NCI-H446 (cell line): ENCODE measurements at regions not wholly inside any gene's neighbourhood (a gene's known extent, or its start where the extent isn't known, plus 50 kb on each side); places are given as distances from the start of the nearest gene placed in this dataset.

Experiments
- DNase-seq, 2 experiments: peaks; one replicate each; lab custom pipeline; 2025; lab: John Stamatoyannopoulos, UW

DNA sequence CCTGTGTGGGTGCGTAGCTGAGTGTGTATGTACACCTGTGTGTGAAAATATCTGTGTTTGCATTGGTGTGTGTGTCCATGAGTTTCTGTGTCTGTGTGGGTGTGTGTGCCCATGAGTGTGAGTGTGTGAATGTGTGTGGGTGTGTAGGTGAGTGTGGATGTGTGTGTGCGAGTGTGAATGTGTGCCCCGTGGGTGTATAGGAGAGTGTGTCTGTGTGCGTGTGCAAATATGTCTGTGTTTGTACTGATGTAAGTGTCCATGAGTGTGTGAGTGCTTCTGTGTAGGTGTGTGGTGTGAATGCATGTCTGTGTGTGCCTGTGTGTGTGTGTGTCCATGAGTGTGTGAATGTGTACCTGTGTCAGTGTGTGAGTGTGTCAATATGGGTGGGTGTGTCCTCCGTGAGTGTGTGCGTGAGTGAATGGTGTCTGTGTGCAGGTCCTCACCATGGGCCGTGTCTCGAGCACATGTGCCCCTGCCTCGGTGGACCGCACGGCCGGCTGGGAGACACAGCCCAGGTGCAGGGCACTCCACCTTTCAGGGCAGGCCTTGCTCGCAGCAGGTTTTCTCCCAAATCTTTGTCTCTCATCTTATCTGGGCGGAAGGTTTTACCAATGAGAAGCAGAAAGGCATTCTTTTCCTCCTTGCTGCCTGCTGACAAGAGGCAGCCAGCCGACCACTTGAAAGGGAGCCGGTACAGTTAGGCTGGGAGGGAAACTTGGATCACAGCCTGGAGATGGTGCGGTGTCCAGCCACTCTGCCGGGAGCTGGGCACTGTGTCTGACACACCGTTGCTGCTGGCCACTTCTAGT is 107.1 kb upstream of the FAM20C start:
- no peak for DNase-seq

DNA sequence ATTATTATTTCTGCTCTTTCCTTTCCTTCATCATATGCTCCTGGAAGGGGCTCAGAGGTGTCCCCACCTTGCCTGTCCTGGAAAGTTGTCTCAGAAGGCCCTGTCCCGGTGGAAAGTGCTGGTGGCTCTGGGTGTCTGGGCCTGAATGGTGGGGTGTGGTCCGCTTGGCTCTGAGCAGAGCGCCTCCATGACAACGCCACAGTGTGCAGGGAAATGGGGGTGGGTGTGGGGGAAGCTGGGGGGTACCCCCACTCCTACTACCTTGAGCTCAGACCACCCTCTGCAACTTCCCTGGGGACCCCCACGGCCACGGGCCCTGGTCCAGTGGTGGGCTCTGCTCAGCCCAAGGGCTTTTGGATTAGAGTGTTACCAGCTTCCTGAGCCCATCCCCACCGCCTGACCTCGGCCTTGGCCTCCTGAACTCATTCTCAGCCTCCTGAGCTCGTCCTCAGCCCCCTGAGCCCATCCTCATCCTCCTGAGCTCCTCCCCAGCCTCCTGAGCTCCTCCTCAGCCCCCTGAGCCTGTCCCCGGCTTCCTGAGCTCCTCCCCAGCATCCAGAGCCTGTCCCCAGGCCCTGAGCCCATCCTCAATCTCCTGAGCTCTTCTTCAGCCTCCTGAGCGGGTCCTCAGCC is 106.4 kb upstream of the FAM20C start:
- no peak for DNase-seq

DNA sequence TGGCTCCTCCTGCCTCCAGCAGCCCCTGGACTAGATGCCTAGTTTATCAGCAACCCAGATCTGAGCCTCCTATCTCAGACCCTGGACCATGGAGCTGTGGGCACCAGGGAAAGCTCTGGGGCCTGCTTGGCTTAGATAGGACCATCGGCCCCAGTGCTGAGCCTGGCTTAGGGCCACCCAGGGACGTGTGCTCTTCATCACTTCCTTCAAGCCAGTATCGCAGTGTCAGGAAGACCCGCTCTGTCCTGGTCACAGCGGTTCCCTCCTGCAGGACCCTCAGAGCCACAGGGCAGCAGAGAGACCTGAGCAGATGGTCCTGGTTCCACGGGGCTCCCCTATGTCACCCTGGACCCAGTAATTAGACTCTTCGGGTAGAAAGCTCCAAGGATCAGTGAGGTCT is 105.7 kb upstream of the FAM20C start:
- DNase-seq, result no peak

DNA sequence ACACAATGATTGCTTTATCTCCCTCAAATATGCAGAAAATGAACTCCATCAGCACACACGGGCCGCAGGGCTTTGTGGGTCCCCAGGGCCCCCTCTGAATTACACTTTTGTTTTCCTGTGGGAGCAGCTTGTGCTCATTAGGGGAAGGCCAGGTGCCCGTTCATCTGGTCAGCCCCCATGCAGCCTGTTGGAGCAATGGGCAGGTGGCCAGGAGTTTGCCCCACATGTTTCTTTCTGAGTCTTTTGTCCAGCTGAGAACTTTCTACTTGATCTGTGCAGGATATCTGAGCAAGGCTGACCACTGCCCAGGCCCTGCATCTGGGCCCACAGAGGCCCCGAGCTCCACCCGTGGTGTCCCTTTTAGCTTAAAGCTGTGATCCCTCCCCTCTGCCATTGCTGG is 105.3 kb upstream of the FAM20C start:
- peak in 1 of 2 experiments; percentile 37 for DNase-seq

DNA sequence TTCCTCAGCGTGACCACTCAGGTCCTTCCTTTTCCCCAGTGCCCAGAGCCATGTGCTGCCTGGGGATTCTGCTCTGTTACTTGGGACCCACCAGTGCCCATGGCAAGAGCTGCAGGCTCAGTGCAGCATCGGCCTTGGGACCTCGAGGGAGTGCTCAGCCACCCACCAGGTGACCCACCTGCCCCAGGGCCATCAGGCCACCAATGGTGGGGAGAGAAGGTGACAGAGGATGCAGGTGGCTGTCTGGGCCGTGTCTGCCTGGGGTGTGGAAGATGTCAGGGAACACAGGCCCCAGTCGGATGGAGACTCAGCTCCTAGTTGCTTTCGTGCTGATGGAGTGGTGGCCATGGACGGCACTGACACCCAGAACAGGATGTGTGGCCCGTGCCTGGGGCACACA is 104.7 kb upstream of the FAM20C start:
- no peak for DNase-seq

DNA sequence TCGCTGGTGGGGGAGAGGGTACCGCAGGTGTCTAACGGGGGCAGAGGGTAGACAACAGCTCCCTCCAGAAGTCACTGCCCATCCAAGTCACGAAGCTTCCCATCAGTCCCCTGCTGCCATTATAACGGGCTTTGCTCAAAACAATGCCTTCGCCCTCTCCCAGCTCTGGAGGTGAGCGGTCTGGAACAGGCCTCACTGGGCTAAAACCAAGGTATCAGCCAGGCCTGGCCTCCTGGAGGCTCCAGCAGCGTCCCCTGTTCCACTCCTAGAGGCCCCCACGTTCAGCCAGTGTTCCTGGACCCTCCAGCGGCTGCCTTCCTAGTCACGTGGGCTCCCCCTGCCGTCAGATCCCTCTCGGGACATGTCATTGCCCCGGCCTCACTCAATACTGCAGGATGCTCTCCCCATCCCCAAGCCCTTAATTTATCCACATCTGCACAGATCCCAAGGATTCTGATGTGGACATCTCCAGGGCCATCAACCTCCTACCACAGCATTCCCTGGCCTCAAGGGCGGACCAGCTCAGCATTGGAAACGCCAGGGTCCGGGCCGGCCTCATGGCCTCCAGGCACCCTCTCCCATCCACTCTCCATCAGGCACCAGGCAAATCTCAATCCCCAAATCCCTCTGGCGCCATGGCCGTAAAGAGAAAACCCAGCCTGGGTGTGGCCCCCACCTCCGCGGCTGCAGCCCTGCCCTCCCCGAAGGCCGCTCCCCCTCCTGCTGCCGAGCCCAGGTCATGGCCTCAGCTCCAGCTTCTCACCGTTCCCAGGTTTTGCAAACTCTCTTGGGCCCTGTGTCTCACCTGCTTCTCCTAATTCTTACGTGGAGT is 104.1 kb upstream of the FAM20C start:
- no peak for DNase-seq

DNA sequence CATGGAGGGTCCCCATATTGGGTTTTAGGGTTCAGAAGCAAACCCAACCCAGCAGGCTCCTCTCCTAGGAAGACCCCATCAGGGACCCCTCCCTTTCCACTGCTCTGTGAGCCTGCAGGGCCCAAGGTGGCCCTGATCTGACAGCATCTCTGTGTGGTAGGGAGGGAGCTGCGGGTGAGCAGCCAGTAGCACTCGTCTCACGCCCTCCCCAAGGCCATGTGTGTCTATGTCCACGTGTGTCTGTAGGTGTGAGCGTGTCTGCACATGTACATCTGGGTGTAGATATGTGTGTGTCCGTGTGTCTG is 103.5 kb upstream of the FAM20C start:
- DNase-seq, result no peak

DNA sequence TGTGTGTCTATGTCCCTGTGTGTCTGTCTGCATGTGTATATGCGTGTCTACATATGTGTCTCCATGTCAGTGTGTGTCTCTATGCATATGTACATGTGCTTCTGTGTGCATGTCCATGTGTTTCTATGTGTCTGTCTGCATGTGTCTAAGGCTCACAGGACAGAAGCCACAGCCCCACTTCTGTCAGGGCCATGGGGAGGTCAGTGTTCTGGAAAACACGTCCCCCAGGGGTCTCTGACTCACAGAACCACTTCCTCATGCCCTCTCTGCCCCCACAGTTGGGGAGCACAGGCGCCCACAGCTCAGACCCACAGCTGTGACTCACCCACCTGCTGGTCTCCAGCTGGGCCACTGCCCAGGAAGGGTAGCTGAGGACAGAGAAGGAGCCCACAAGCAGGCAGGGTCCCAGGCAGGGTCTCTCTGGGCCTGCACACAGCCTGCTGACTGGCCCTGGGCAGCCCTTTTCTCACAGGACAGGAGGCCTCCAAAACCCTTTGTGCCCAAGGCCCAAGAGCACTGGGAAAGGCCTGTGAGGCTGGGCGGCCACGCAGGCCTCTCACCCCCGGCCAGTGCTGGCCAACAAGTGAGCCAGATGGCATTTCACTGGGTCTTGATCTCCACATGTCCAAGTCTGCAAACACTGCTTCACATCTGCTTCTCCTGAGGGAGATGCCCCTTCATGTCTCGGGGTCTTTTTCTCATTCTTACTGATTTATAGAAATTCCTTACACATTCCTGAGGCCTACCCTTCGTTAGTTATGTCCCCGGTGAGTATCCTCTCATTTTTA is 102.9 kb upstream of the FAM20C start:
- no peak for DNase-seq

DNA sequence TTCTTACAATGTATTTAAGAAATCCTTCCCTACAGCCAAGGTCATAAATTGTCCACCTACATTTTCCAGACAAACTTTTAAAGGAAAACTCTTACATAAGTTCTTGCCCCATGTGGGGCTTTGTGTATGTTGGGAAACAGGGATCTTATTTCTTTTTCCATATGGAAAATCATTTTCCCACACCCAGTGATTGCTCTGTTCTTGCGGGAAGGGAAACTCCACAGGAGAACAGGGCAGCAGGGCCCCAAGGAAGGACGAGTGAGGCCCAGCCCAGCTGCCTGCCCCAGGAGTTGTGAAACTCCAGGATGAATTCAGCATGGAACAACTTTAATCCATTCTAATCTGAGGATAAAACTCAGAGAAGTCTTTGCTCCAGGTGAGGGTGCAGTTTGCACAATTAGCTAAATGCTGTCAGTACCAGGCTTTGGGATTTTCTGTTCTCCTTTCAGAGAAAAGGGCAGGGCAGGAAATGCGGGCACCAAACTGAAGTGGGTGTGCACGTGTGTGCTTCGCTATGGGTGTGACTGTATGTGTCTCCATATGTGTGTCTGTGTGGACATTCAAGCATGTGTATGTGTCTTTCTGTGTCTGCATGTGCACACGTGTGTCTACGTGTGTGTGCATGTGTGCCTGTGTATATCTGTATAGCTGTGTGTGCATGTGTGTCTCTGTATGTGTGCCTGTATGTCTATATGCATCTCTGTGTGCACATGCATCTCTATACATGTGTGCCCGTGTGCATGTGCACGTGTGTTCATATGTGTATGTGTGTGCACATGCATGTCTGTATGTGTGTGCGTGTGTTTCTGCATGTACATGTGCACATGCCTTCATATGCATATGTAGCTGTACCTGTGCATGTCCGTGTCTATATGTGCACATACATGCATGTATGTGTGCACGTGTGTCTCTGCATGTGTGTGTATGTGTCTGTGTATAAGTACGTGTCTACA is 102.0 kb upstream of the FAM20C start:
- DNase-seq, result no peak

DNA sequence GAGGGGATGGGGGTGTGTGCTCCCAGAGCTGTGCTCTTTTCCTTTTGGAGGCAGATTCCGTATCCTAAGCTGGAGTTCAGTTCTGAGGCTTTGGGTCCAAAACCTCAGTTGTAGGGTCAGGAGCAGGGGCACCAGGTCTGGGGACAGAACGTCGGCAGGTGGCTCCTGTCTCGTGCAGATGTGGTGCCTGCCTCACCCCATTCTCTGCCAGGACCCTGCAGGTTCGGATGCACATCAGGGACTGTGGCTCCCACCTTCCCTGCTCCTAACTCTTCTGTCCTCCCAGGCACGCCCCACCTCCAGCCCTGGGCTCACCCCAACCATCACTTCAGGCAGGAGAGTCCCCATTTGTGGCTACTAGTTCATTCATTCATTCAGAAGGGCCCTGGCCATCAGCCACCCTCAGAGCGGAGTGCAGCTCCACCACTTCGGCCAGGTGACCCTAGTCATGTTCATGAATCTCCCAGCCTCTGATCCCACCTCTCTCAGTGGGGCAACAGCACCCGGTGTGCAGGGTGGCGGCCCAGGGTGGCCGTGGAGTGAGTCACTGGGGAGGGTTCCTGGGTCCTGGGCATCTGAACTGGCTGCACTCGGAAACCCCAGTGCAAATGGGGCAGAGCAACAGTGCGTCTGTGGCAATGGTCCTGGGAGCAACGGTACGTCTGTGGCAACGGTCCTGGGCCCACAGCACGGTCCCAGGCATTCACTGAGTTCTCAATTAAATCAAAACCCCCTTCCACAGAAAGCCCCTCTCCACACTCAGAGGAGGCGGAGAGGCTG is 100.8 kb upstream of the FAM20C start:
- no peak for DNase-seq

DNA sequence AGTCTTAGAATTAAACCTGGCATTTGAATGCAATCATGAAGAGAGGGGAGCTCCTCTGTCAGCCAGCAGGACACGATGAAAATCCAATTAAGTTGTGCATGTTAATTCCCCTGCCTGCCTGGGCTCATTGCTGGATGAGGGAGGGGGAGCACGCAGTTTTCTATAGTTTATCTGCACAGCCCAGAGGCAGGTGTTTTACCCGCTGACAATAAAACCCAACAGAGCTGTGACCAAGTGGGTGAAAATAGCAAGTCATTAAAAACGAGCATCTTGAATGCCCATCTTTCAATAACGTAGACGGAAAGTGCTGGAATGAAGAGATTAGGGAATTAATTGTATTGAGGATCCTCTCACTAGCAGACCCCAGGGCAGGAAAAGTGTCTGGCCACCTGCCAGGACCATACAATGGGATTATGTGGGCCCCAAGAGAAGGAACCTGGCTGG is 100.1 kb upstream of the FAM20C start:
- no peak for DNase-seq

DNA sequence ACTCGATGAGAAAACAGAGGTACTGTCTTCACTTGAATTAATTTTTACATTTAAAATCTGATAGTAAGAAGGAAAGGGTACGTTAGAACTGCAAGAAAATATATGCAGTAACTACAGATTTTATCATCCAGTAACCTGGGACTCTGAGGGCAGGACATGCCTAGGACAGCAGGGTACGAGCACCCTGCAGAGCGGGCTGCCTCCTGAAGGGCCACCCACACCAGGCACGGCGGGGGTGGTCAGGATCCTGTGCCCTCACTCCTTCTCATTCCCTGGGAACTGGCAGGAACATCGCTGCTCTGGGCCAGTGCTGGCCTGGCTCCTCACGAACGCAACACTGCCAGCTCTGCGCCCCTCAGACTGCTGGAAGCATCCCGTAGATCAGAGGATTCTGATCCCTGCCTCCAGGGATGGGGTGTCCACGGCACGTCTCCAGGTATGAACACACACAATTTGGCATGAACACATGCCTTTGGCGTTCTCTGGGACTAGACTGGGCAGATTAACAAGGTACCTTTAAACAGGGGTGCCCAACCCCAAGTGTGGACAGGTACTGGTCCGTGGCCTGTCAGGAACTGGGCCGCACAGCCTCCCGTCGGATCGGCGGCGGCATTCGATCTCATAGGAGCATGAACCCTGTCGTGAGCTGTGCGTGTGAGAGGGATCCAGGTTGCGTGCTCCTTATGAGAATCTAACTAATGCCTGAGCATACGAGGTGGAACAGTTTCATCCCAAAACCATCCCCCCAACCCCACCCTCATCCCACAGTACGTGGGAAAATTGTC is 99.3 kb upstream of the FAM20C start:
- no peak for DNase-seq

DNA sequence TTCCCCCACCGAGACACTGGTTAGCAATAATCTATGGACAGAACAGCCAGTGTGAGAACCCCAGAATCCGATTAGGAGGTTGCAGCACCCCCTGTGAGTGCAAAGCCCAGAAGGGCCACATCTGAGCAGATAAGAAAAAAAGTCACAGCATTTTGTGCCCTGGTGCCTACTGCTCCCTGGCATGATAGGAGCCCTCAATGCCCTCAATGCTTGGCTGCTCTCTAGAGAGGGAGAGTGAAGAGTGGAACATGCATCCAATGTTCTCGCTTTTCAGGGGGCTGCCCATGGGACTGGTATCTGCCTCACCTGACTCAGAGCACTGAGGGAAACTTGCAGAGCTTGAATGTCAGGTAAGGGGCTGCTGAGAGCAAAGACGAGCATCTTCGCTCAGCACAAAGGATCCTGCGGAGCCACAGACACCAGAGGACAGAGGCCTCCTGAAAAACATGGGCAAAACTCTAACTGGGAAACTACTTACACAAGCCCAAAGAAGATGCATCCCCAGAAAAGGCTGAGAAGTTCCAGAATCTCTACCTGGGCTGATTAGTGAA is 98.0 kb upstream of the FAM20C start:
- DNase-seq, result no peak

DNA sequence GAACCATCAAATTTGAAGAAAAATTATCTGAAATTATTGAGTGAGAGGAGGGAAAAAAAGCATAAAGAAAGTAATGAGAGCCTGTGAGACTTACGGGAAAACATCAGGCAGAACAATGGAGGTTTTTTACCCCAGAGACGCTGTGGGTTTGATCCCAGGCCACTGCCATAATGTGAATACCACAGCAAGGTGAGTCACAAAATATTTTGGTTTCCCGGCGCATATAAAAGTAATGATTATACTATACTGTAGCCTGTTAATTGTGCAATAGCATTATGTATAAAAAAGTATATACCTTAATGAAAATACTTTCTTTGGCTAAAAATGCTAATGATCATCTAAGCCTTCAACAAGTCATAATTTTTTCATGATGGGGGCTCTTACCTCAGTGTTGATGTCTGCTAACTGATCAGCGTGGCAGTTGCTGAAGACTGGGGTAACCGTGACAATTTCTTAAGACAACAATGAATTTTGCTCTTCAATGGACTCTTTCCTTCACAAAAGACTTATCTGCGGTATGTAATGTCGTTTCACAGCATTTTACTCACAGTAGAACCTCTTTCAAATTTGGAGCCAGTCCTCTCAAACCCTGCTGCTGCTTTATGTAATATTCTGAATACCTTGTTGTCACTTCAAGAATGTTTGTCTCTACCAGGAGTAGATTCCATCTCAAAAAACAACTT is 97.0 kb upstream of the FAM20C start:
- no peak for DNase-seq

DNA sequence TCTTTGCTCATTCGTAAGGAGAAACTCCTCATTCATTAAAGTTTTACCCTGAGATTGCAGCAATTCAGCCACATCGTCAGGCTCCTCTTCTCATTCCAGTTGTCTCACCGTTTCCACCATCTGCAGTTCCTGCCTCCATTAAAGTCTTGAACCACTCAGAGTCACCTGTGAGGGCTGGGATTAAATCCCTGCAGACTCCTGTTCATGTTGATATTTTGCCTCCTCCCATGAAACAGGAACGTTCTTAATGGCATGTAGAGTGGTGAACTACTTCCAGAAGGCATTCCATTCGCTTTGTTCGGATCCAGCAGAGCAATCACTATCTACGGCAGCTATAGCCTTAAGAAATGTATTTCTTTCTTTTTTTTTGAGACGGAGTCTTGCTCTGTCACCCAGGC is 96.5 kb upstream of the FAM20C start:
- no peak for DNase-seq

DNA sequence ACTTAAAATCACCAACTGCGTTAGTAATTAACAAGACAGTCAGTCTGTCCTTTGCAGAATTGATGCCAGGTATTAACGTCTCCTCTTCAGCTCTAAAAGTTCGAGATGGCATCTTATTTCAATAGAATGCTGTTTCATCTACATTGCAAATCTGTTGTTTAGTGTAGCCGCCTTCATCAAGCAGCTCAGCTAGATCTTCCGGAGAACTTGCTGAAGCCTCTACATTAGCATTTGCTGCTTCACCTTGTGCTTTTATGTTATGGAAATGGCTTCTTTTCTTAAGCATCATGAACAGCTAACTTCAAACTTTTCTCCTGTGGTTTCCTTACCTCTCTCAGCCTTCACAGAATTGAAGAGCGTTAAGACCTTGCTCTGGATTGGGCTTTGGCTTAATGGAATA is 95.5 kb upstream of the FAM20C start:
- DNase-seq, result no peak

DNA sequence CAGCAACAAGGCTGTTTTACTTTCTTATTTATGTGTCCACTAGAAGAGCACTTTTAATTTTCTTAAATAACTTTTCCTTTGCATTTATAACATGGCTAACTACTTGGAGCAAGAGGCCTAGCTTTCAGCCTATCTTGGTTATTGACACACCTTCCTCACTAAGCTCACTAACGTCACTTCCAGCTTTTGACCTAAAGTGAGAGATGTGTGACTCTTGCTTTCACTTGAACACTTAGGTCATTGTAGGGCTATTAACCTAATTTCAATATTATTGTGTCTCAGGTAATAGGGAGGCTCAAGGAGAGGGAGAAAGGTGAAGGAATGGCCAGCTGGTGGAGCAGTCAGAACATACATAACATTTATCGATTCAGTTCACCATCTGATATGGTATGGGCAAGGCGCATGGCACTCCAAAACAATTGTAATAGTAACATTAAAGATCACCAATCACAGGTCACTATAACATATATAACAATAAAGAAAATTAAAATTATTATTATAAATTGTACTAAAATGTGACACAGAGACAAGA is 95.0 kb upstream of the FAM20C start:
- DNase-seq, result no peak
